Esophagus squamous epithelium (tissue), 5 donors: ENCODE measurements at regions not wholly inside any gene's neighbourhood (a gene's known extent, or its start where the extent isn't known, plus 50 kb on each side); places are given as distances from the start of the nearest gene placed in this dataset.

ENCODE experiments used
- DNase-seq: peaks from one replicate; lab custom pipeline; 2025; lab: John Stamatoyannopoulos, UW
- H3K27ac ChIP-seq, 4 donors: fragments of 200-600 bp; sonication (generic); one replicate each; pipeline ENCODE4 v1.5.1; 2016 to 2019; ENCODE audit warnings: mild to moderate bottlenecking in 1 of 4
- H3K27me3 ChIP-seq, 4 donors: fragments of 200-600 bp; sonication (generic); 1 replicate in 3 of 4; 2 replicates in 1 of 4; pipeline versions ENCODE4 v1.5.1 to v1.6.0; 2017 to 2021; ENCODE audit warnings: antibody characterized with exemption in 1 of 4
- H3K36me3 ChIP-seq, 3 donors: fragments of 200-600 bp; sonication (generic); one replicate each; pipeline ENCODE4 v1.5.1; 2016 to 2019
- H3K4me1 ChIP-seq, 3 donors: fragments of 200-600 bp; sonication (generic); one replicate each; pipeline ENCODE4 v1.5.1; 2017 to 2019
- H3K4me3 ChIP-seq, 4 donors: fragments of 200-600 bp; sonication (generic); 1 replicate in 3 of 4; 2 replicates in 1 of 4; pipeline ENCODE4 v1.5.1; 2016 to 2019; ENCODE audit warnings: mild to moderate bottlenecking in 2 of 4, moderate library complexity in 1 of 4
- H3K9me3 ChIP-seq, 3 donors: fragments of 200-600 bp; sonication (generic); one replicate each; pipeline ENCODE4 v1.5.1; 2016 to 2019
- POLR2A ChIP-seq, 4 donors: fragments of 450-650 bp; IDR thresholded peaks; one replicate each; pipeline ENCODE4 v1.6.1; 2017; ENCODE audit warnings: antibody characterized with exemption in 4 of 4, mild to moderate bottlenecking in 4 of 4, moderate library complexity in 3 of 4
- WGBS, 2 donors: methylation state at CpG; one replicate each; pipeline ENCODE4 v1.1.5; 2018; 5-methylcytosine and 5-hydroxymethylcytosine counted together
- intact Hi-C: fragments of 100-400 bp; cut with DNase I; formaldehyde crosslinking; loops from one replicate; pipeline ENCODE4 v1.15.0; 2022
- TF ChIP-seq, protein P1 (sequence below), 6 experiments: fragments of 450-650 bp in 4 of 6; fragments of 200-600 bp in 2 of 6; sonication (generic) in 2 of 6; IDR thresholded peaks; one replicate each; pipeline ENCODE4 v1.5.1; 2016 to 2019; ENCODE audit warnings: antibody characterized with exemption in 6 of 6, mild to moderate bottlenecking in 4 of 6, moderate library complexity in 4 of 6
- donor health status: DM: yes; HTN: yes; CAD: no.

DNA sequence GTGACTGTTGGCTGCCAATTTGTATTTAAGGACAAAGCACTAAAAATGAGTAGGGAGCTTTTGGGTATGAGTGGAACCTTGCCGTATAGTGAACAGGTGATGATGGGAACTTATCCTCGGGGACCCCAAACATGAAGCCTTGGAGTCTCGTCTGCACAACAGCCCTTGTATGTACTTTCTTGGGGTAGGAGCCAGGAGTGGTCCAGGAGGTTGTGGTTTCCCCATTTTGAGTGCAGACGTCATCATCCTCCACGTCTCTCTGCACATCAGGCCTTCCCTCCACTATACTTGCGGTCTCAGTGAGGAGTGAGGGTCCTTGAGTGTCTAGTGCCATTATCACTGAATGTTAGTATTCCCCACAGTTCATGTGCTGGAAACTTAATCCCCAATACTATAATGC lies 101.5 kb upstream of the HS6ST1 start:
- intact Hi-C loops: no loop called here
- 80 to 96% methylated on average over 6 of the region's 6 CpGs for WGBS, 2 donors
- DNase-seq: no peak
- Histone ChIP-seq H3K36me3 (no peaks in the 10 kb centered on the region), H3K27ac (no peak overlapping the region), H3K9me3 (no peaks in the 10 kb centered on the region), H3K4me3 (no peak overlapping the region), H3K4me1 (peaks cover 0 to 18% (median 0%) of the 10 kb centered on the region in 3 donors), H3K27me3 (no peaks in the 10 kb centered on the region)
- TF ChIP-seq, protein P1, sequence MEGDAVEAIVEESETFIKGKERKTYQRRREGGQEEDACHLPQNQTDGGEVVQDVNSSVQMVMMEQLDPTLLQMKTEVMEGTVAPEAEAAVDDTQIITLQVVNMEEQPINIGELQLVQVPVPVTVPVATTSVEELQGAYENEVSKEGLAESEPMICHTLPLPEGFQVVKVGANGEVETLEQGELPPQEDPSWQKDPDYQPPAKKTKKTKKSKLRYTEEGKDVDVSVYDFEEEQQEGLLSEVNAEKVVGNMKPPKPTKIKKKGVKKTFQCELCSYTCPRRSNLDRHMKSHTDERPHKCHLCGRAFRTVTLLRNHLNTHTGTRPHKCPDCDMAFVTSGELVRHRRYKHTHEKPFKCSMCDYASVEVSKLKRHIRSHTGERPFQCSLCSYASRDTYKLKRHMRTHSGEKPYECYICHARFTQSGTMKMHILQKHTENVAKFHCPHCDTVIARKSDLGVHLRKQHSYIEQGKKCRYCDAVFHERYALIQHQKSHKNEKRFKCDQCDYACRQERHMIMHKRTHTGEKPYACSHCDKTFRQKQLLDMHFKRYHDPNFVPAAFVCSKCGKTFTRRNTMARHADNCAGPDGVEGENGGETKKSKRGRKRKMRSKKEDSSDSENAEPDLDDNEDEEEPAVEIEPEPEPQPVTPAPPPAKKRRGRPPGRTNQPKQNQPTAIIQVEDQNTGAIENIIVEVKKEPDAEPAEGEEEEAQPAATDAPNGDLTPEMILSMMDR (IDR thresholded peaks at IDR 0.05): no peak
- TF ChIP-seq POLR2A (IDR thresholded peaks at IDR 0.05): no peak

GRCh38 chr2:128420776-128421175 lies 102.1 kb upstream of the HS6ST1 start:
- Histone ChIP-seq H3K27ac (no peak overlapping the region), H3K27me3 (no peaks in the 10 kb centered on the region), H3K4me3 (no peak overlapping the region), H3K4me1 (peaks cover 0 to 25% (median 0%) of the 10 kb centered on the region in 3 donors), H3K36me3 (no peaks in the 10 kb centered on the region), H3K9me3 (no peaks in the 10 kb centered on the region)
- 58 to 64% methylated on average over 4 of the region's 4 CpGs for WGBS, 2 donors
- TF ChIP-seq POLR2A (IDR thresholded peaks at IDR 0.05): no peak
- TF ChIP-seq, protein P1 (IDR thresholded peaks at IDR 0.05): no peak
- intact Hi-C loops: no loop called here
- DNase-seq: no peak

DNA sequence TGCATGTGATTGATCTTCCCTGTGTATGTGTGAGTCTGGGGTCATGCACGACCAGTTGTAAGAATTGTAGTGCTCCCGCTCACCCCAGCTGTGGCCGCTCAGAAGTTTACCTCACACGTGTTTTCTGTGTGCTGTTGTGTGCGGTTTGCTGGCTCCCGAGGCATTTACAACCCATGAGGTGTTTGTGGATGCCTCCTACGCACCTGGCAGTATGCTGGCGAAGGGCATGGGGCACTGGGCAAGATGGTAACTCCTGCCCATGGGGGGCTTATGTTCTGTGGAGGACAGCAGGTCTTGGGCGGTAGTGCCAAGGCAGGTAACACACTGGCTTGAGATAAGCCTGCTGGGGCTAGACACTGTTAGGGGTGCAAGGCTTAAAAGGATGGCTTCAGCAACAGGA lies 102.6 kb upstream of the HS6ST1 start:
- intact Hi-C loops: no loop called here
- no peak for TF ChIP-seq POLR2A (IDR thresholded peaks at IDR 0.05)
- Histone ChIP-seq H3K9me3 (no peaks in the 10 kb centered on the region), H3K27ac (no peak overlapping the region), H3K36me3 (no peaks in the 10 kb centered on the region), H3K4me1 (peaks cover 0 to 30% (median 0%) of the 10 kb centered on the region in 3 donors), H3K4me3 (no peak overlapping the region), H3K27me3 (no peaks in the 10 kb centered on the region)
- 85 to 88% methylated on average over 4 to 6 of the region's 9 CpGs for WGBS, 2 donors
- no peak for DNase-seq

- WGBS, 2 donors: 75 to 92% methylated on average over 7 of the region's 15 CpGs
- no peak for DNase-seq
- H3K27me3 ChIP-seq: no peaks in the 10 kb centered on the region
- peak overlapping the region in 1 of 4 donors; percentile 34 for H3K27ac ChIP-seq
- H3K4me3 ChIP-seq: no peak overlapping the region
- intact Hi-C loops: no loop called here
- no peaks in the 10 kb centered on the region for H3K9me3 ChIP-seq
- TF ChIP-seq, protein P1 (IDR thresholded peaks at IDR 0.05): no peak
- H3K4me1 ChIP-seq: peaks cover 0 to 32% (median 0%) of the 10 kb centered on the region in 3 donors
- H3K36me3 ChIP-seq: no peaks in the 10 kb centered on the region
Measured at GRCh38 chr2:128421861-128422311, 103.2 kb upstream of the HS6ST1 start.

GRCh38 chr2:128422571-128422970 lies 103.9 kb upstream of the HS6ST1 start:
- Histone ChIP-seq H3K4me3 (no peak overlapping the region), H3K9me3 (no peaks in the 10 kb centered on the region), H3K4me1 (peaks cover 0 to 32% (median 0%) of the 10 kb centered on the region in 3 donors), H3K27me3 (no peaks in the 10 kb centered on the region), H3K36me3 (no peaks in the 10 kb centered on the region), H3K27ac (peak overlapping the region in 2 of 4 donors; percentile 6 to 34)
- 24 to 37% methylated on average over 5 of the region's 5 CpGs for WGBS, 2 donors
- intact Hi-C loops: no loop called here
- no peak for DNase-seq
- no peak for TF ChIP-seq POLR2A (IDR thresholded peaks at IDR 0.05)
- TF ChIP-seq, protein P1 (IDR thresholded peaks at IDR 0.05): no peak

- TF ChIP-seq, protein P1 (IDR thresholded peaks at IDR 0.05): no peak
- TF ChIP-seq POLR2A (IDR thresholded peaks at IDR 0.05): no peak
- intact Hi-C loops: no loop called here
- no peaks in the 10 kb centered on the region for H3K27me3 ChIP-seq
- H3K36me3 ChIP-seq: no peaks in the 10 kb centered on the region
- H3K4me1 ChIP-seq: peaks cover 0 to 32% (median 0%) of the 10 kb centered on the region in 3 donors
- no peak for DNase-seq
- no peaks in the 10 kb centered on the region for H3K9me3 ChIP-seq
- no peak overlapping the region for H3K4me3 ChIP-seq
- H3K27ac ChIP-seq: no peak overlapping the region
Measured at GRCh38 chr2:128423788-128424165, 105.1 kb upstream of the HS6ST1 start.
